Breast epithelium (tissue), 3 donors: ENCODE measurements at regions not wholly inside any gene's neighbourhood (a gene's known extent, or its start where the extent isn't known, plus 50 kb on each side); places are given as distances from the start of the nearest gene placed in this dataset.

Experiments
- POLR2A ChIP-seq: fragments of 450-650 bp; IDR thresholded peaks from one replicate; pipeline ENCODE4 v1.6.1; 2016; ENCODE audit warnings: antibody characterized with exemption, mild to moderate bottlenecking, moderate library complexity
- POLR2AphosphoS5 ChIP-seq, 3 donors: sonication (generic); formaldehyde crosslinking; IDR thresholded peaks; one replicate each; pipeline ENCODE4 v1.6.1; 2017; ENCODE audit warnings: antibody characterized with exemption in 3 of 3
- TF ChIP-seq, protein P1 (sequence below), 3 donors: fragments of 450-650 bp; IDR thresholded peaks; one replicate each; pipeline ENCODE4 v1.5.1; 2016 to 2017; ENCODE audit warnings: antibody characterized with exemption in 3 of 3, mild to moderate bottlenecking in 3 of 3, moderate library complexity in 3 of 3

DNA sequence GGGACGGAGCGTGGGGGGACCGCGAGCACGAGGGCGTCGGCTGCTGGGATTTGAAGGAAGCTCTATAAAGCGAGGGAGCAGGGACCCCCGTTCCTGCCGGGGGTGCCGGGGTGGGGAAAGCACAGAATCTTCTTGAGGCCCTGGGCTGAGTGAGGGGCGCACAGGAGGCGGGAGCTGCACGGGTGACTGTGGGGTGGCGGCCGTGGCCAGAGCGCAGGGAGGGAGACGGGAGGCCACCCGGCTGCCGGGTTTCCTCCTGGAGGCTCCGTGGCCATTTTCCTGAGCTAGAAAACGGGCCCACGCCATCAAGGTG, 385.1 kb downstream of the SMOC2 start:
- TF ChIP-seq, protein P1, sequence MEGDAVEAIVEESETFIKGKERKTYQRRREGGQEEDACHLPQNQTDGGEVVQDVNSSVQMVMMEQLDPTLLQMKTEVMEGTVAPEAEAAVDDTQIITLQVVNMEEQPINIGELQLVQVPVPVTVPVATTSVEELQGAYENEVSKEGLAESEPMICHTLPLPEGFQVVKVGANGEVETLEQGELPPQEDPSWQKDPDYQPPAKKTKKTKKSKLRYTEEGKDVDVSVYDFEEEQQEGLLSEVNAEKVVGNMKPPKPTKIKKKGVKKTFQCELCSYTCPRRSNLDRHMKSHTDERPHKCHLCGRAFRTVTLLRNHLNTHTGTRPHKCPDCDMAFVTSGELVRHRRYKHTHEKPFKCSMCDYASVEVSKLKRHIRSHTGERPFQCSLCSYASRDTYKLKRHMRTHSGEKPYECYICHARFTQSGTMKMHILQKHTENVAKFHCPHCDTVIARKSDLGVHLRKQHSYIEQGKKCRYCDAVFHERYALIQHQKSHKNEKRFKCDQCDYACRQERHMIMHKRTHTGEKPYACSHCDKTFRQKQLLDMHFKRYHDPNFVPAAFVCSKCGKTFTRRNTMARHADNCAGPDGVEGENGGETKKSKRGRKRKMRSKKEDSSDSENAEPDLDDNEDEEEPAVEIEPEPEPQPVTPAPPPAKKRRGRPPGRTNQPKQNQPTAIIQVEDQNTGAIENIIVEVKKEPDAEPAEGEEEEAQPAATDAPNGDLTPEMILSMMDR (IDR thresholded peaks at IDR 0.05) = no peak
- TF ChIP-seq POLR2A (no peak), POLR2AphosphoS5 (IDR thresholded peaks at IDR 0.05) (no peak)
